Activated B cell treated with CpG ODN at 0.5 μM for 24 hours (primary cell): ENCODE measurements at regions not wholly inside any gene's neighbourhood (a gene's known extent, or its start where the extent isn't known, plus 50 kb on each side); places are given as distances from the start of the nearest gene placed in this dataset.

Source experiments
- ATAC-seq: fragments of 200-7000 bp; cut with Tn5 transposase; one replicate; pipeline ENCODE4 v1.10.0; 2021; ENCODE audit warnings: low read depth, mild to moderate bottlenecking, moderate library complexity
- CTCF ChIA-PET: fragments of 350-600 bp; sonication (Branson Sonifier 250); formaldehyde crosslinking; loops from one replicate; lab custom pipeline; 2021; ENCODE audit warnings: antibody characterized with exemption; lab: Charles Lee
- POLR2A ChIA-PET: fragments of 350-600 bp; sonication (Branson Sonifier 250); formaldehyde crosslinking; loops from one replicate; lab custom pipeline; 2021; ENCODE audit warnings: antibody characterized with exemption; lab: Charles Lee
- DNase-seq: peaks from one replicate; pipeline ENCODE4 v3.0.0; 2022
- H3K27ac Mint-ChIP-seq: one replicate; pipeline ENCODE4 v1.8.0; 2020; ENCODE audit warnings: mixed read lengths
- H3K27me3 Mint-ChIP-seq: one replicate; pipeline ENCODE4 v1.8.0; 2021; ENCODE audit warnings: mixed read lengths
- H3K36me3 Mint-ChIP-seq: one replicate; pipeline ENCODE4 v1.8.0; 2021; ENCODE audit warnings: low read depth, mixed read lengths
- H3K4me1 Mint-ChIP-seq: one replicate; pipeline ENCODE4 v1.8.0; 2021; ENCODE audit warnings: mixed read lengths
- H3K4me3 Mint-ChIP-seq: one replicate; pipeline ENCODE4 v1.8.0; 2020; ENCODE audit warnings: mild to moderate bottlenecking, mixed read lengths
- H3K9me3 Mint-ChIP-seq: one replicate; pipeline ENCODE4 v1.8.0; 2020; ENCODE audit warnings: mixed read lengths
- CTCF ChIP-seq: fragments of 200-600 bp; IDR thresholded peaks from one replicate; pipeline ENCODE4 v1.8.0; 2022; ENCODE audit warnings: antibody characterized with exemption, mild to moderate bottlenecking
- intact Hi-C: fragments of 100-400 bp; cut with micrococcal nuclease; formaldehyde crosslinking; loops from one replicate; pipeline ENCODE4 v1.15.1; 2024

GRCh38 chr5:124623265-124623664 lies 123.2 kb downstream of the ZNF608 start:
- no peak overlapping the region for H3K4me3 Mint-ChIP-seq
- H3K36me3 Mint-ChIP-seq = no peaks in the 10 kb centered on the region
- no peaks in the 10 kb centered on the region for H3K9me3 Mint-ChIP-seq
- CTCF ChIA-PET = no interaction called here
- intact Hi-C loops = no loop called here
- H3K4me1 Mint-ChIP-seq = peaks cover 7% of the 10 kb centered on the region
- no peak for TF ChIP-seq CTCF
- POLR2A ChIA-PET = no interaction called here
- no peak overlapping the region for H3K27ac Mint-ChIP-seq
- no peak for DNase-seq
- no peak for ATAC-seq
- H3K27me3 Mint-ChIP-seq = no peaks in the 10 kb centered on the region

- ChIA-PET CTCF (no interaction called here), POLR2A (no interaction called here)
- no peaks in the 10 kb centered on the region for H3K27me3 Mint-ChIP-seq
- no peak for TF ChIP-seq CTCF
- H3K36me3 Mint-ChIP-seq = no peaks in the 10 kb centered on the region
- ATAC-seq = no peak
- no peaks in the 10 kb centered on the region for H3K9me3 Mint-ChIP-seq
- DNase-seq = no peak
- intact Hi-C loops = no loop called here
- H3K4me3 Mint-ChIP-seq = no peak overlapping the region
- H3K27ac Mint-ChIP-seq = no peak overlapping the region
- peaks cover 3% of the 10 kb centered on the region for H3K4me1 Mint-ChIP-seq
Observed at GRCh38 chr5:124622851-124623250, 123.6 kb downstream of the ZNF608 start.

- TF ChIP-seq CTCF = no peak
- Mint-ChIP-seq H3K4me3 (no peak overlapping the region), H3K4me1 (no peaks in the 10 kb centered on the region), H3K27me3 (no peaks in the 10 kb centered on the region), H3K27ac (no peak overlapping the region), H3K9me3 (no peaks in the 10 kb centered on the region), H3K36me3 (no peaks in the 10 kb centered on the region)
- DNase-seq (no peak), ATAC-seq (no peak)
- CTCF ChIA-PET = no interaction called here
- intact Hi-C loops = no loop called here
- POLR2A ChIA-PET = no interaction called here
Observed at GRCh38 chr5:124621279-124621678, 125.2 kb downstream of the ZNF608 start.

GRCh38 chr5:124620743-124621142 lies 125.7 kb downstream of the ZNF608 start:
- Mint-ChIP-seq H3K9me3 (no peaks in the 10 kb centered on the region), H3K27ac (no peak overlapping the region), H3K36me3 (no peaks in the 10 kb centered on the region), H3K4me3 (no peak overlapping the region), H3K4me1 (no peaks in the 10 kb centered on the region), H3K27me3 (no peaks in the 10 kb centered on the region)
- ATAC-seq = no peak
- intact Hi-C loops = no loop called here
- POLR2A ChIA-PET = no interaction called here
- no peak for TF ChIP-seq CTCF
- DNase-seq = no peak
- CTCF ChIA-PET = no interaction called here

- Mint-ChIP-seq H3K9me3 (no peaks in the 10 kb centered on the region), H3K27ac (no peak overlapping the region), H3K36me3 (no peaks in the 10 kb centered on the region), H3K4me1 (no peaks in the 10 kb centered on the region), H3K27me3 (no peaks in the 10 kb centered on the region), H3K4me3 (no peak overlapping the region)
- POLR2A ChIA-PET = no interaction called here
- TF ChIP-seq CTCF = no peak
- DNase-seq (no peak), ATAC-seq (no peak)
- intact Hi-C loops = no loop called here
- CTCF ChIA-PET = no interaction called here
Observed at GRCh38 chr5:124619121-124619520, 127.3 kb downstream of the ZNF608 start.
